Keratinocyte (primary cell): ENCODE measurements at regions not wholly inside any gene's neighbourhood (a gene's known extent, or its start where the extent isn't known, plus 50 kb on each side); places are given as distances from the start of the nearest gene placed in this dataset.

Source experiments
- DNase-seq: peaks from one replicate; pipeline ENCODE4 v3.0.0-alpha.2; 2011; ENCODE audit warnings: low read depth, missing footprints, low spot score
- FAIRE-seq: peaks from 2 replicates; lab custom pipeline; 2011; peaks lifted over from hg19 to GRCh38; lab: Jason Lieb, UNC
- H2AFZ ChIP-seq: 2 replicates; pipeline ENCODE4 v1.6.0; 2012; ENCODE audit warnings: low read length, control low read depth, inconsistent platforms; ENCODE audit not compliant: control insufficient read depth
- H3K27ac ChIP-seq: 2 replicates; pipeline ENCODE4 v1.5.1; 2011; ENCODE audit warnings: low read length; ENCODE audit not compliant: control insufficient read depth, insufficient read depth
- H3K27me3 ChIP-seq: 3 replicates; pipeline ENCODE4 v1.6.0; 2011; ENCODE audit warnings: low read length; ENCODE audit not compliant: control insufficient read depth, insufficient read depth; ENCODE audit errors: extremely low read depth
- H3K36me3 ChIP-seq, 2 experiments: 2 replicates in 1 of 2; 3 replicates in 1 of 2; pipeline ENCODE4 v1.5.1; 2011; ENCODE audit warnings: low read length in 2 of 2, mild to moderate bottlenecking in 1 of 2; ENCODE audit not compliant: control insufficient read depth in 2 of 2, insufficient read depth in 2 of 2; ENCODE audit errors: extremely low read depth in 1 of 2
- H3K4me1 ChIP-seq: 3 replicates; pipeline ENCODE4 v1.5.1; 2011; ENCODE audit warnings: low read length; ENCODE audit not compliant: control insufficient read depth, insufficient read depth; ENCODE audit errors: extremely low read depth
- H3K4me2 ChIP-seq: 3 replicates; pipeline ENCODE4 v1.6.0; 2011; ENCODE audit warnings: low read depth, low read length; ENCODE audit not compliant: control insufficient read depth, insufficient read depth; ENCODE audit errors: extremely low read depth
- H3K4me3 ChIP-seq, 3 experiments: fragments of 200-600 bp in 1 of 3; sonication (generic) in 1 of 3; 2 replicates in 2 of 3; 3 replicates in 1 of 3; pipeline ENCODE4 v1.5.1; 2011 to 2016; ENCODE audit warnings: low read length in 3 of 3, mild to moderate bottlenecking in 3 of 3, control low read depth in 2 of 3, inconsistent platforms in 1 of 3, low read depth in 1 of 3, mixed read lengths in 1 of 3, mixed run types in 1 of 3, moderate library complexity in 1 of 3; ENCODE audit not compliant: control insufficient read depth in 2 of 3, insufficient read depth in 2 of 3; ENCODE audit errors: extremely low read depth in 1 of 3
- H3K79me2 ChIP-seq: 2 replicates; pipeline ENCODE4 v1.6.0; 2012; ENCODE audit warnings: low read length; ENCODE audit not compliant: control insufficient read depth, insufficient read depth
- H3K9ac ChIP-seq: 3 replicates; pipeline ENCODE4 v1.6.0; 2011; ENCODE audit warnings: low read length; ENCODE audit not compliant: control insufficient read depth, insufficient read depth; ENCODE audit errors: extremely low read depth
- H3K9me1 ChIP-seq: 3 replicates; pipeline ENCODE4 v1.6.0; 2011; ENCODE audit warnings: low read length; ENCODE audit not compliant: control insufficient read depth, insufficient read depth; ENCODE audit errors: extremely low read depth
- H3K9me3 ChIP-seq: 2 replicates; pipeline ENCODE4 v1.5.1; 2012; ENCODE audit warnings: low read depth, low read length; ENCODE audit not compliant: control insufficient read depth
- H4K20me1 ChIP-seq: 3 replicates; pipeline ENCODE4 v1.6.0; 2011; ENCODE audit warnings: low read length; ENCODE audit not compliant: control insufficient read depth, insufficient read depth; ENCODE audit errors: extremely low read depth
- CTCF ChIP-seq, 3 experiments: IDR thresholded peaks in 1 of 3; conservative IDR thresholded peaks in 1 of 3; optimal IDR thresholded peaks in 1 of 3; 2 replicates in 2 of 3; 3 replicates in 1 of 3; pipeline versions ENCODE3 to v1.5.1; 2011; ENCODE audit warnings: low read length in 3 of 3, mild to moderate bottlenecking in 3 of 3, moderate library complexity in 2 of 3, control low read depth in 1 of 3, inconsistent platforms in 1 of 3; ENCODE audit not compliant: insufficient read depth in 2 of 3; ENCODE audit errors: extremely low read depth in 1 of 3
- EZH2 ChIP-seq: IDR thresholded peaks from one replicate; pipeline ENCODE4 v1.6.1; 2012; ENCODE audit warnings: inconsistent platforms, mild to moderate bottlenecking, low read length, moderate library complexity
- dilution Hi-C: fragments of 300-500 bp; cut with MboI; formaldehyde crosslinking; loops from one replicate; pipeline ENCODE4 v1.7.0; 2020; ENCODE audit warnings: low sequenced_read_pairs; ENCODE audit not compliant: extremely low pct_ligation_motif_present

- Histone ChIP-seq H3K4me3 (no peak overlapping the region), H3K4me2 (no peak overlapping the region), H3K79me2 (no peaks in the 10 kb centered on the region), H3K9ac (no peak overlapping the region), H3K4me1 (no peaks in the 10 kb centered on the region), H3K9me1 (no peaks in the 10 kb centered on the region), H3K9me3 (peaks cover 3% of the 10 kb centered on the region), H2AFZ (no peak overlapping the region), H3K27me3 (no peaks in the 10 kb centered on the region), H3K36me3 (no peaks in the 10 kb centered on the region), H3K27ac (no peak overlapping the region), H4K20me1 (no peaks in the 10 kb centered on the region)
- TF ChIP-seq EZH2 = no peak
- TF ChIP-seq CTCF (optimal IDR thresholded peaks at IDR 0.05 in 1 of 3, IDR thresholded peaks at IDR 0.05 in 1 of 3, conservative IDR thresholded peaks at IDR 0.05 in 1 of 3; ENCODE audit: extremely low read depth in 1 of 3, insufficient read depth in 2 of 3, low read length in 3 of 3) = no peak
- peak; percentile 25 for DNase-seq
- dilution Hi-C loops = no loop called here
- FAIRE-seq = peak; percentile 20
These were observed 920.9 kb downstream of the SLITRK5 start for GRCh38 chr13:88592105-88592504.

GRCh38 chr13:88601949-88602348 lies 930.8 kb downstream of the SLITRK5 start:
- FAIRE-seq (no peak), DNase-seq (no peak)
- Histone ChIP-seq H3K4me3 (no peak overlapping the region), H3K36me3 (no peaks in the 10 kb centered on the region), H4K20me1 (no peaks in the 10 kb centered on the region), H3K79me2 (no peaks in the 10 kb centered on the region), H3K4me2 (no peak overlapping the region), H3K27me3 (no peaks in the 10 kb centered on the region), H3K9me3 (no peaks in the 10 kb centered on the region), H3K4me1 (peaks cover 10% of the 10 kb centered on the region), H3K9ac (no peak overlapping the region), H3K9me1 (no peaks in the 10 kb centered on the region), H2AFZ (no peak overlapping the region), H3K27ac (no peak overlapping the region)
- dilution Hi-C loops = no loop called here
- TF ChIP-seq EZH2 (no peak), CTCF (optimal IDR thresholded peaks at IDR 0.05 in 1 of 3, IDR thresholded peaks at IDR 0.05 in 1 of 3, conservative IDR thresholded peaks at IDR 0.05 in 1 of 3; ENCODE audit: extremely low read depth in 1 of 3, insufficient read depth in 2 of 3, low read length in 3 of 3) (no peak)
